OCI-LY1 (cell line): ENCODE measurements at regions not wholly inside any gene's neighbourhood (a gene's known extent, or its start where the extent isn't known, plus 50 kb on each side); places are given as distances from the start of the nearest gene placed in this dataset.

ENCODE experiments used
- H2AFZ ChIP-seq: fragments of 200-600 bp; sonication (generic), shearing (Covaris generic); 2 replicates; pipeline ENCODE4 v1.6.0; 2014; ENCODE audit warnings: antibody characterized with exemption, mild to moderate bottlenecking, low read length
- H3F3A ChIP-seq: fragments of 200-600 bp; sonication (generic), shearing (Covaris generic); 2 replicates; pipeline ENCODE4 v1.6.0; 2014; ENCODE audit warnings: mild to moderate bottlenecking, antibody characterized with exemption, low read length, moderate library complexity; ENCODE audit not compliant: insufficient read depth
- H3K27ac ChIP-seq: fragments of 200-600 bp; sonication (generic); 2 replicates; pipeline ENCODE4 v1.5.1; 2014; ENCODE audit warnings: low read length, mixed run types, mild to moderate bottlenecking, low read depth; ENCODE audit not compliant: poor library complexity, severe bottlenecking
- H3K27me3 ChIP-seq: fragments of 200-600 bp; sonication (generic); 2 replicates; pipeline ENCODE4 v1.6.0; 2014; ENCODE audit warnings: antibody characterized with exemption, mild to moderate bottlenecking, low read length, moderate library complexity; ENCODE audit not compliant: insufficient read depth
- H3K36me3 ChIP-seq: fragments of 200-600 bp; sonication (generic); 2 replicates; pipeline ENCODE4 v1.6.1; 2014; ENCODE audit warnings: mild to moderate bottlenecking, antibody characterized with exemption, low read length, moderate library complexity, mixed read lengths; ENCODE audit not compliant: insufficient read depth
- H3K4me1 ChIP-seq: fragments of 200-600 bp; sonication (generic); 2 replicates; pipeline ENCODE4 v1.5.1; 2014; ENCODE audit warnings: mild to moderate bottlenecking, low read length, moderate library complexity; ENCODE audit not compliant: insufficient read depth, severe bottlenecking
- H3K4me2 ChIP-seq: fragments of 200-600 bp; sonication (generic), shearing (Covaris generic); 2 replicates; pipeline ENCODE4 v1.6.1; 2014; ENCODE audit warnings: low read length
- H3K4me3 ChIP-seq: fragments of 200-600 bp; sonication (generic); 2 replicates; pipeline ENCODE4 v1.5.1; 2014; ENCODE audit warnings: low read length, low read depth, mild to moderate bottlenecking, mixed read lengths; ENCODE audit not compliant: poor library complexity, severe bottlenecking
- H3K79me2 ChIP-seq: fragments of 200-600 bp; shearing (Covaris generic); 2 replicates; pipeline ENCODE4 v1.6.1; 2016; ENCODE audit warnings: mixed run types, low read length, mixed read lengths; ENCODE audit not compliant: insufficient read depth
- H3K9ac ChIP-seq: fragments of 200-600 bp; sonication (generic), shearing (Covaris generic); 2 replicates; pipeline ENCODE4 v1.6.1; 2014; ENCODE audit warnings: mild to moderate bottlenecking, low read length, mixed read lengths
- H3K9me2 ChIP-seq: fragments of 200-600 bp; sonication (generic), shearing (Covaris generic); 2 replicates; pipeline ENCODE4 v1.6.1; 2014; ENCODE audit warnings: low read depth, mild to moderate bottlenecking, low read length, mixed read lengths
- H3K9me3 ChIP-seq: fragments of 200-600 bp; shearing (Covaris generic); 2 replicates; pipeline ENCODE4 v1.6.1; 2014; ENCODE audit warnings: low read length, mixed read lengths
- H4K20me1 ChIP-seq: fragments of 200-600 bp; sonication (generic), shearing (Covaris generic); 2 replicates; pipeline ENCODE4 v1.6.0; 2016; ENCODE audit warnings: mild to moderate bottlenecking, low read length; ENCODE audit not compliant: insufficient read depth
- EZH2 ChIP-seq: fragments of 200-600 bp; sonication (generic), shearing (Covaris generic); IDR thresholded peaks from 2 replicates; pipeline ENCODE4 v1.8.0; 2017; ENCODE audit warnings: borderline replicate concordance, mixed run types, mild to moderate bottlenecking, antibody characterized with exemption, low read length, moderate library complexity, mixed read lengths
- TF ChIP-seq, protein P1 (sequence below): fragments of 200-600 bp; sonication (generic), shearing (Covaris generic); IDR thresholded peaks from 2 replicates; pipeline ENCODE4 v1.5.1; 2017; ENCODE audit warnings: mild to moderate bottlenecking, antibody characterized with exemption, low read length, moderate library complexity, mixed read lengths

DNA sequence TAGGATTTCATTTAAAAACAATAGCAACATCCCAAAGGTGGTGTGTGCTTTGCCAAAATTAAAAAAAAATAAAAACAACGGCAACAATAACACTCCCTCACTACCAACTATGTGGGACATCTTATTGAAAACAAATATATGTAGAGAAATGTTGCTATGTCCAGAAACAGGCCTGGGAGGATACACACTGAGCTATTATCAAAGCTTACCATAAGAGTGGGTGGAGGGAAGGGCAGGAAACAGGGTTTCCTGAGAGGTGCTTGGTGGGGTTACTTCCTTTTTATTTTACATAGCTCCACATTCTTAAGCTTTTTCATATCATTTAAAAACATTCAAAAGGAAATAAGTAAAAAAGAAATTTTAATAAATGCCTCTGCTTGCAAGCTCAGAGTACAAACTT is 150.0 kb upstream of the RIPOR2 start:
- no peak overlapping the region for H3K4me2 ChIP-seq
- no peak overlapping the region for H3K27ac ChIP-seq
- no peaks in the 10 kb centered on the region for H4K20me1 ChIP-seq

DNA sequence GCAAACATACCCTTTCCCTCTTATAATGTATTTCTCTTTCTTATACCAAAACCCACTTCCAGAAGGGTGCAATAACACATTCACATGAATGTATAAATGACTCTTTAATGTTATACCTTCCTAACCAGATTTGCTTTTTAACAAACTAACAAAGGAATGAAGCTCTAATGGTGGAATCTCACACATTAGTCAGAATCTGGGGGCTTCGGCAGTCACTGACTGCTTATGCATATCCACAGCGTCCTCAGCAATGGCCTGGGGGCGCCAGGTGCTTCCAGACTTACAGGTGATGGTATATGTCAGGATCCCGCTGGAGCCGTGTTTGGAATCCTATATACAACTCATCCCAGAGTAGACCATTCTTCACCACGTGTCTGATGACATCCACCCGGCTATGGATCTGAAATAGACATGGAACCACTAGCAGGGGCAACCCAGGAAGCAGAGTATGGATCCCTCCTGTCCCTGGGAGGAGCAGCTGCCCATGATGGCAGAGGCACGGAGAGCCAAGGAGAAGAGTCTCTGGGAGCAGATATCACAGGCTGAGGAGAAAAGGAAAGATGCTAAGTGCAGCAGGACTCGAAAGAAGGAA is 150.8 kb upstream of the RIPOR2 start:
- Histone ChIP-seq H3K9ac (no peak overlapping the region), H3K4me2 (no peak overlapping the region), H3K4me3 (no peak overlapping the region), H3K9me3 (no peaks in the 10 kb centered on the region), H3K9me2 (no peaks in the 10 kb centered on the region), H3F3A (no peaks in the 10 kb centered on the region), H3K36me3 (no peaks in the 10 kb centered on the region), H3K4me1 (no peaks in the 10 kb centered on the region), H3K79me2 (no peaks in the 10 kb centered on the region), H2AFZ (no peak overlapping the region), H3K27me3 (no peaks in the 10 kb centered on the region; the same call in 1 of the 2 replicates), H3K27ac (no peak overlapping the region), H4K20me1 (no peaks in the 10 kb centered on the region)
- TF ChIP-seq EZH2, result no peak
- TF ChIP-seq, protein P1, sequence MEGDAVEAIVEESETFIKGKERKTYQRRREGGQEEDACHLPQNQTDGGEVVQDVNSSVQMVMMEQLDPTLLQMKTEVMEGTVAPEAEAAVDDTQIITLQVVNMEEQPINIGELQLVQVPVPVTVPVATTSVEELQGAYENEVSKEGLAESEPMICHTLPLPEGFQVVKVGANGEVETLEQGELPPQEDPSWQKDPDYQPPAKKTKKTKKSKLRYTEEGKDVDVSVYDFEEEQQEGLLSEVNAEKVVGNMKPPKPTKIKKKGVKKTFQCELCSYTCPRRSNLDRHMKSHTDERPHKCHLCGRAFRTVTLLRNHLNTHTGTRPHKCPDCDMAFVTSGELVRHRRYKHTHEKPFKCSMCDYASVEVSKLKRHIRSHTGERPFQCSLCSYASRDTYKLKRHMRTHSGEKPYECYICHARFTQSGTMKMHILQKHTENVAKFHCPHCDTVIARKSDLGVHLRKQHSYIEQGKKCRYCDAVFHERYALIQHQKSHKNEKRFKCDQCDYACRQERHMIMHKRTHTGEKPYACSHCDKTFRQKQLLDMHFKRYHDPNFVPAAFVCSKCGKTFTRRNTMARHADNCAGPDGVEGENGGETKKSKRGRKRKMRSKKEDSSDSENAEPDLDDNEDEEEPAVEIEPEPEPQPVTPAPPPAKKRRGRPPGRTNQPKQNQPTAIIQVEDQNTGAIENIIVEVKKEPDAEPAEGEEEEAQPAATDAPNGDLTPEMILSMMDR, result no peak

More for the DNA sequence above, 150.0 kb upstream of the RIPOR2 start:
- Histone ChIP-seq H3K9me3 (no peaks in the 10 kb centered on the region), H3K4me1 (no peaks in the 10 kb centered on the region), H3K36me3 (no peaks in the 10 kb centered on the region), H3F3A (no peaks in the 10 kb centered on the region), H3K9ac (no peak overlapping the region), H3K9me2 (no peaks in the 10 kb centered on the region), H3K79me2 (no peaks in the 10 kb centered on the region), H2AFZ (no peak overlapping the region), H3K4me3 (no peak overlapping the region), H3K27me3 (no peaks in the 10 kb centered on the region; the same call in 1 of the 2 replicates)
- TF ChIP-seq EZH2, result no peak
- TF ChIP-seq, protein P1, result no peak

DNA sequence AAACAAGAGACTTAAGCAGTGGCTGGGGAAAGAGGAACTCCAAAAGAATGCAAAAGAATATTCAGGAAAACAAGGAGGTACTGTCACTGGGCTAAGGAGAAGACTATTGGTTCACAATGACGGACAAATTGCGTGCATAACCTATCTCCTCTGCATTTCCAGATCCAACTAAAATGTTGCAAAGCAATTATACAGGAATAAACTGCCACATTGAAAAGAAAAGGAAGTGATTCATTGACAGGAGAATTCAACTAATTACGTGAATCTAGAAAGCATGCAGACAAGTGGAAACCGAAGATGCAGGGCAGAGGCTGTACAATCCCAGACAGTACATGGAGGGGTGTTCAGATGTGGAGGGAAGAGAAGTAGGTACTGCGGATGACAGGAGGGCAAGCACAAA is 152.8 kb upstream of the RIPOR2 start:
- Histone ChIP-seq H3K4me2 (no peak overlapping the region), H2AFZ (no peak overlapping the region)
- TF ChIP-seq, protein P1, result no peak
- TF ChIP-seq EZH2, result no peak

More for the DNA sequence above, 152.8 kb upstream of the RIPOR2 start:
- Histone ChIP-seq H3K4me3 (no peak overlapping the region), H3K9me2 (no peaks in the 10 kb centered on the region), H3K27me3 (no peaks in the 10 kb centered on the region), H3K36me3 (no peaks in the 10 kb centered on the region), H3K27ac (no peak overlapping the region), H3K4me1 (no peaks in the 10 kb centered on the region), H3F3A (no peaks in the 10 kb centered on the region), H3K9me3 (no peaks in the 10 kb centered on the region), H3K9ac (no peak overlapping the region), H4K20me1 (no peaks in the 10 kb centered on the region), H3K79me2 (no peaks in the 10 kb centered on the region)
